CD4-positive, alpha-beta T cell (primary cell): ENCODE measurements at regions not wholly inside any gene's neighbourhood (a gene's known extent, or its start where the extent isn't known, plus 50 kb on each side); places are given as distances from the start of the nearest gene placed in this dataset.

Experiments used
- ATAC-seq: fragments of 200-7000 bp; cut with Tn5 transposase; one replicate; pipeline ENCODE4 v1.10.0; 2022; ENCODE audit warnings: mild to moderate bottlenecking; ENCODE audit not compliant: poor library complexity
- CTCF ChIA-PET: fragments of 350-600 bp; sonication (Branson Sonifier 250); formaldehyde crosslinking; loops from one replicate; lab custom pipeline; 2021; ENCODE audit warnings: antibody characterized with exemption, inconsistent platforms; lab: Charles Lee
- POLR2A ChIA-PET: fragments of 350-600 bp; sonication (Branson Sonifier 250); formaldehyde crosslinking; loops from one replicate; lab custom pipeline; 2021; ENCODE audit warnings: antibody characterized with exemption, inconsistent platforms; lab: Charles Lee
- DNase-seq, 14 experiments: peaks; one replicate each; pipeline ENCODE4 v3.0.0-alpha.2; 2013 to 2020; ENCODE audit warnings: mixed read lengths in 2 of 14
- H3K27ac ChIP-seq, 2 donors: one replicate each; pipeline versions ENCODE4 v1.5.1 to v1.7.0; 2013; ENCODE audit warnings: low read length in 2 of 2, low read depth in 1 of 2, mild to moderate bottlenecking in 1 of 2
- H3K27me3 ChIP-seq, 2 experiments: 1 replicate in 1 of 2; 2 replicates in 1 of 2; pipeline versions ENCODE4 v1.6.1 to v1.7.0; 2013; ENCODE audit warnings: low read length in 2 of 2, control low read depth in 1 of 2, mild to moderate bottlenecking in 1 of 2, moderate library complexity in 1 of 2; ENCODE audit not compliant: insufficient read depth in 2 of 2, control insufficient read depth in 1 of 2
- H3K36me3 ChIP-seq: one replicate; pipeline ENCODE4 v1.6.1; 2013; ENCODE audit warnings: low read length, control low read depth; ENCODE audit not compliant: insufficient read depth
- H3K4me1 ChIP-seq: one replicate; pipeline ENCODE4 v1.6.1; 2013; ENCODE audit warnings: low read length, control low read depth; ENCODE audit not compliant: insufficient read depth
- H3K4me3 ChIP-seq: one replicate; pipeline ENCODE4 v1.5.1; 2013; ENCODE audit warnings: mild to moderate bottlenecking, low read length, moderate library complexity
- H3K9me3 ChIP-seq, 2 experiments: 1 replicate in 1 of 2; 2 replicates in 1 of 2; pipeline versions ENCODE4 v1.6.1 to v1.7.0; 2013; ENCODE audit warnings: low read length in 2 of 2, mild to moderate bottlenecking in 2 of 2, control low read depth in 1 of 2, moderate library complexity in 1 of 2; ENCODE audit not compliant: control insufficient read depth in 1 of 2, insufficient read depth in 1 of 2
- H3K27ac Mint-ChIP-seq: one replicate; pipeline ENCODE4 v1.8.0; 2020; ENCODE audit warnings: mixed read lengths
- H3K27me3 Mint-ChIP-seq: one replicate; pipeline ENCODE4 v1.8.0; 2021; ENCODE audit warnings: mixed read lengths
- H3K36me3 Mint-ChIP-seq: one replicate; pipeline ENCODE4 v1.8.0; 2021; ENCODE audit warnings: low read depth, mixed read lengths
- H3K4me1 Mint-ChIP-seq: one replicate; pipeline ENCODE4 v1.8.0; 2021; ENCODE audit warnings: low read depth, mixed read lengths
- H3K4me3 Mint-ChIP-seq: one replicate; pipeline ENCODE4 v1.8.0; 2020; ENCODE audit warnings: mild to moderate bottlenecking, mixed read lengths
- H3K9me3 Mint-ChIP-seq: one replicate; pipeline ENCODE4 v1.8.0; 2020; ENCODE audit warnings: mixed read lengths
- CTCF ChIP-seq: fragments of 200-600 bp; IDR thresholded peaks from one replicate; pipeline ENCODE4 v1.8.0; 2022; ENCODE audit warnings: antibody characterized with exemption, mild to moderate bottlenecking
- intact Hi-C, 2 experiments: fragments of 100-400 bp; cut with DNase I in 1 of 2; cut with micrococcal nuclease in 1 of 2; formaldehyde crosslinking; loops; one replicate each; pipeline versions ENCODE4 v1.15.1 to v1.9.0; 2023 to 2025; cut with DNase I, micrococcal nuclease

- ChIA-PET CTCF (no interaction called here), POLR2A (no interaction called here)
- Histone ChIP-seq H3K9me3 (no peaks in the 10 kb centered on the region), H3K4me1 (no peaks in the 10 kb centered on the region), H3K36me3 (no peaks in the 10 kb centered on the region), H3K4me3 (no peak overlapping the region), H3K27ac (no peak overlapping the region), H3K27me3 (no peaks in the 10 kb centered on the region)
- no peak for DNase-seq
- Mint-ChIP-seq H3K4me3 (no peak overlapping the region), H3K4me1 (no peaks in the 10 kb centered on the region), H3K9me3 (peaks cover 21% of the 10 kb centered on the region), H3K27me3 (no peaks in the 10 kb centered on the region), H3K27ac (no peak overlapping the region), H3K36me3 (no peaks in the 10 kb centered on the region)
- TF ChIP-seq CTCF, result no peak
- intact Hi-C loops, result no loop called here
- ATAC-seq, result no peak
These were observed 646.2 kb upstream of the FOXG1 start for GRCh38 chr14:28120391-28120790.

DNA sequence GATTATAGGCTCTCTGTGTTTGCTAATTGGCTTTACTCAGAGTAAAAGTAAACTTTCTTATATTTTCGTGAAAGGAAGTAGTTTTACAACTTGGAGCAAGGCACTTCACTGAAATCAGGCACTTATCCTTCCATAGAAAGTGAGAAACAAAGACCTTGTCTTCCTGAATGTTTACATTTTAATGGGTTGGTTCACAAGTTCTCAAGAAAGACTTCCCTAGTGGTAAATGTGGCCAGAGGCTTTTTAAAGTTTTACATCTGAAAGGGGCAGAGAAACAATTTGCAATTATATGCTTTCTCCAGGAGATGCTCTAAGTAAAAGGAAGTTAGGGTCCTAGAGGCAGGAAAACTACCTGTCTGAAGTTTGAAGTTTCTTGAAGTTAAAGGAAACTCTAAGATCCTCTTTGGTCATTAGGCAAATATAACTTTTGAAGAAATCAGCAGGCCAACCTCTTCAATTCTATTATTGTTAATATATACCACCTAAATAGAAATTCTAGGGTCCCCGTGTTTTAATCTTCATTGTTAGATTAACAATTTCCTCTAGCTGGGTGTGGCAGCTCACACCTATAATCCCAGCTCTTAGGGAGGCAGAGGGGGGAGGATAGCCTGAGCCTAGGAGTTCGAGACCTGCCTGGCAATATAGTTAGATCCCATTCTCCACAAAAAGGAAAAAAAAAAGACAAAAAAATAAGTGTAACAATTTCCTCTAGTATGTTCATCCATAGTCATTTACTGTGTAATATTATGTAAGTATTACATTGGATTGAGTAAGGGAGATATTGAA, 644.9 kb upstream of the FOXG1 start:
- ChIA-PET POLR2A (no interaction called here), CTCF (no interaction called here)
- no peak overlapping the region for H3K4me3 ChIP-seq
- H3K4me1 ChIP-seq, result no peaks in the 10 kb centered on the region
- no peaks in the 10 kb centered on the region for H3K27me3 ChIP-seq
- H3K36me3 ChIP-seq, result no peaks in the 10 kb centered on the region
- Mint-ChIP-seq H3K27me3 (no peaks in the 10 kb centered on the region), H3K9me3 (peaks cover 21% of the 10 kb centered on the region), H3K4me1 (no peaks in the 10 kb centered on the region), H3K4me3 (no peak overlapping the region), H3K27ac (no peak overlapping the region), H3K36me3 (no peaks in the 10 kb centered on the region)
- H3K27ac ChIP-seq, result no peak overlapping the region
- intact Hi-C loops, result no loop called here
- H3K9me3 ChIP-seq, result peaks cover 0 to 2% of the 10 kb centered on the region in 2 experiments
- DNase-seq (no peak), ATAC-seq (no peak)
- TF ChIP-seq CTCF, result no peak

DNA sequence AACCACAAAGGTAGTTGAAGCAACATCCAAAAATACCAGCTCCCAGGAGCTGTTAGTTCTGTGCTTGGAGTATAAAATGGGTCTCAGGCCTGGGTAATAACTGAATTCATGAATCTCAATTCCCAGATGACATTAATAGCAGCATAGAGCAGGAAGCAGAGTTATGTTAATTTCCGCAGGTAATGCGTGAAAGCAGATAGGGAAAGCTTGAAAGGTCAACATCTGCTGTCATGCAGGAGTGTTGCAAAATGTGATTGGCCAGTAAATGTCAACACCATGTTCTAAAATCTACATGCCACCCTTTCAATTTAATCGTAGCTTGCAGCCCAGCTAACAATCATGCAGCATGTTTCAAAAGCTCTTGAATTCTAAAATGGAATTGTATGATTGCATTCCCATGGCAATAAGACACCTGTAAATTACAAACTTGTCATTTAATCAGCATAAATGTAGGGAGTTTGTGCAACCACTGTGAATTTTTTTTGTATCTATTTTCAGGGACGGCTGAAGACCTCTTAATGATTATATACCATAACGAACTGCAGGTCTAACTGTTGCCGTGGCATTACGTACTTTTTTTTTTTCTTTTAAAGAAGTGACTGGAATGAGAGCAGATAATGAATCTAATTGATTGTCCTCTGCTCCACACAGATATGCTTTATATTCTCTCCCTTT, 635.8 kb upstream of the FOXG1 start:
- no peak overlapping the region for H3K27ac Mint-ChIP-seq

More for the DNA sequence above, 635.8 kb upstream of the FOXG1 start:
- TF ChIP-seq CTCF, result no peak
- Histone ChIP-seq H3K9me3 (peaks cover 0 to 10% of the 10 kb centered on the region in 2 experiments), H3K4me1 (no peaks in the 10 kb centered on the region), H3K27me3 (no peaks in the 10 kb centered on the region), H3K27ac (no peak overlapping the region), H3K36me3 (no peaks in the 10 kb centered on the region), H3K4me3 (no peak overlapping the region)
- Mint-ChIP-seq H3K9me3 (peaks cover 14% of the 10 kb centered on the region), H3K4me3 (no peak overlapping the region), H3K27me3 (no peaks in the 10 kb centered on the region), H3K4me1 (no peaks in the 10 kb centered on the region), H3K36me3 (no peaks in the 10 kb centered on the region)
- ATAC-seq, result no peak
- CTCF ChIA-PET, result no interaction called here
- intact Hi-C loops, result no loop called here
- no peak for DNase-seq
- POLR2A ChIA-PET, result no interaction called here
